Pancreas (tissue), 10 donors: ENCODE measurements at regions not wholly inside any gene's neighbourhood (a gene's known extent, or its start where the extent isn't known, plus 50 kb on each side); places are given as distances from the start of the nearest gene placed in this dataset.

ENCODE experiments used
- ATAC-seq, 4 donors: fragments of 200-7000 bp; cut with Tn5 transposase; one replicate each; pipeline versions ENCODE4 v1.8.0 to v1.9.1; 2020; ENCODE audit warnings: mild to moderate bottlenecking in 4 of 4, moderate library complexity in 4 of 4
- DNase-seq, 6 donors: peaks; one replicate each; pipeline ENCODE4 v3.0.0-alpha.2; 2020
- FAIRE-seq: peaks from 2 replicates; lab custom pipeline; 2012; peaks lifted over from hg19 to GRCh38; lab: Jason Lieb, UNC
- H3K27ac ChIP-seq, 4 donors: fragments of 200-600 bp; sonication (generic); 1 replicate in 3 of 4; 2 replicates in 1 of 4; pipeline versions ENCODE4 v1.5.0 to v1.8.0; 2020
- H3K27me3 ChIP-seq, 4 donors: fragments of 200-600 bp; one replicate each; pipeline ENCODE4 v1.8.0; 2021
- H3K36me3 ChIP-seq, 3 donors: fragments of 200-600 bp; sonication (generic) in 1 of 3; one replicate each; pipeline versions ENCODE4 v1.5.0 to v1.8.0; 2020 to 2021
- H3K4me1 ChIP-seq, 3 donors: fragments of 200-600 bp; one replicate each; pipeline ENCODE4 v1.8.0; 2021
- H3K4me3 ChIP-seq, 4 donors: fragments of 200-600 bp; sonication (generic) in 2 of 4; one replicate each; pipeline versions ENCODE4 v1.5.0 to v1.8.0; 2020 to 2021
- H3K9me3 ChIP-seq, 4 donors: fragments of 200-600 bp; one replicate each; pipeline ENCODE4 v1.8.0; 2021
- WGBS, 2 donors: extraction: QIAGEN DNeasy Blood & Tissue Kit; methylation state at CpG; one replicate each; pipeline ENCODE4 v1.1.7; 2013; 5-methylcytosine and 5-hydroxymethylcytosine counted together
- intact Hi-C, 3 donors: fragments of 100-400 bp; cut with DNase I; formaldehyde crosslinking; loops; one replicate each; pipeline versions ENCODE4 v1.11.1 to v1.14.2; 2022
- TF ChIP-seq, protein P1 (sequence below), 4 donors: fragments of 200-600 bp; sonication (generic) in 3 of 4; IDR thresholded peaks; one replicate each; pipeline versions ENCODE4 v1.5.0 to v1.8.0; 2021; ENCODE audit warnings: antibody characterized with exemption in 4 of 4
- donor health status: healthy with polysubstance abuse.
- donor health status: DM: no; HTN: no; CAD: no; lungs with moderate emphysema.
- donor health status: DM: no; HTN: no; CAD: no.
- donor health status: control.
- donor health status: control.
- donor health status: Bipolar disorder and iron deficiency.
- donor health status: DM: yes; HTN: yes; CAD: no.
- donor health status: DM: no; HTN: no; CAD: no.
- donor health status: DM: no; HTN: no; CAD: no.
- donor health status: DM: yes; HTN: yes; CAD: no.

DNA sequence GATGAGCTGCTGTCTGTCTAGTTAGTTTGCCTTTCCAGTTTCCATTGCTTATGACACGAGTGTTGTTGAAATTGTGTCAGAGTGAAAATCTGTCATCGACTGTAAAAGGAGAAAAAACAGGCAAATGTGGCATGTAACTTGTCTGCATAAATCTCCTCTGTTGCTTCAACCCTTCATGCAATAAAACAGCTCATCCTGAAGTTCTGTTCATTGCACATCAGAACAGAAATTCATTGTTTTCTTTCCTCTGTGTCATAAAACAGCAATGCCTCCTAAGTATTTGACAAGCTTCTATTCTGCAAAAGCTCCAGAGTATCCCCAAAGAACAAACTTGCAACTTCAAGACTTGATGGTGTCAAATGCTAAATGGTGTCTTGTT, 432.1 kb downstream of the MEIS1 start:
- H3K4me1 ChIP-seq: peaks cover 0 to 5% (median 4%) of the 10 kb centered on the region in 3 donors
- no peak for FAIRE-seq

DNA sequence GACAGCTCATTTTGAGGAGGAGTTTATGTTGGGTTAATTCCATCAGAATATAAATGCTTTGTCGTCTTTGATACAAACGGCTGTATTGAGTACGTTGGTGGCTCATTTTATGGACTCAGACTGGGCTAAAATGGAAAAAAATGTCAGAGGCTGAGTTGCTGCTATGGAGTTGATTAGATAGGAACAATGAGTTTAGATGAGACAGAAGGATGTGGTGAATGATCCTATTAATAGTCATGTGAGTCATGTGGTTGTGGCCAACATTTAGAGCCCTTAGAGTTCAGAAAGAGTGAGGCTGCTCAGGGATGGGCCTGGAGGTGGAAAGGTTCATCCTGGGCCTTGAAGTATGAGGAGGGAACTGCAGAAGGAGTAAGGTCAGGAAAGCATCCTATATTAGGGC, 434.2 kb downstream of the MEIS1 start:
- TF ChIP-seq, protein P1, sequence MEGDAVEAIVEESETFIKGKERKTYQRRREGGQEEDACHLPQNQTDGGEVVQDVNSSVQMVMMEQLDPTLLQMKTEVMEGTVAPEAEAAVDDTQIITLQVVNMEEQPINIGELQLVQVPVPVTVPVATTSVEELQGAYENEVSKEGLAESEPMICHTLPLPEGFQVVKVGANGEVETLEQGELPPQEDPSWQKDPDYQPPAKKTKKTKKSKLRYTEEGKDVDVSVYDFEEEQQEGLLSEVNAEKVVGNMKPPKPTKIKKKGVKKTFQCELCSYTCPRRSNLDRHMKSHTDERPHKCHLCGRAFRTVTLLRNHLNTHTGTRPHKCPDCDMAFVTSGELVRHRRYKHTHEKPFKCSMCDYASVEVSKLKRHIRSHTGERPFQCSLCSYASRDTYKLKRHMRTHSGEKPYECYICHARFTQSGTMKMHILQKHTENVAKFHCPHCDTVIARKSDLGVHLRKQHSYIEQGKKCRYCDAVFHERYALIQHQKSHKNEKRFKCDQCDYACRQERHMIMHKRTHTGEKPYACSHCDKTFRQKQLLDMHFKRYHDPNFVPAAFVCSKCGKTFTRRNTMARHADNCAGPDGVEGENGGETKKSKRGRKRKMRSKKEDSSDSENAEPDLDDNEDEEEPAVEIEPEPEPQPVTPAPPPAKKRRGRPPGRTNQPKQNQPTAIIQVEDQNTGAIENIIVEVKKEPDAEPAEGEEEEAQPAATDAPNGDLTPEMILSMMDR (IDR thresholded peaks at IDR 0.05): no peak
- Histone ChIP-seq H3K4me1 (peaks cover 7 to 14% (median 7%) of the 10 kb centered on the region in 3 donors), H3K9me3 (no peaks in the 10 kb centered on the region), H3K4me3 (no peak overlapping the region), H3K27ac (no peak overlapping the region), H3K36me3 (no peaks in the 10 kb centered on the region), H3K27me3 (no peaks in the 10 kb centered on the region)
- intact Hi-C loops: no loop called here
- WGBS, 2 donors: 93 to 98% methylated on average over 3 of the region's 3 CpGs
- no peak for FAIRE-seq
- DNase-seq: no peak
- no peak for ATAC-seq

More for the DNA sequence above, 432.1 kb downstream of the MEIS1 start:
- WGBS, 2 donors: 77 to 85% methylated on average over 2 of the region's 2 CpGs
- Histone ChIP-seq H3K9me3 (no peaks in the 10 kb centered on the region), H3K27ac (no peak overlapping the region), H3K36me3 (no peaks in the 10 kb centered on the region), H3K27me3 (no peaks in the 10 kb centered on the region), H3K4me3 (no peak overlapping the region)
- intact Hi-C loops: no loop called here
- no peak for DNase-seq
- ATAC-seq: no peak
- TF ChIP-seq, protein P1 (IDR thresholded peaks at IDR 0.05): no peak

DNA sequence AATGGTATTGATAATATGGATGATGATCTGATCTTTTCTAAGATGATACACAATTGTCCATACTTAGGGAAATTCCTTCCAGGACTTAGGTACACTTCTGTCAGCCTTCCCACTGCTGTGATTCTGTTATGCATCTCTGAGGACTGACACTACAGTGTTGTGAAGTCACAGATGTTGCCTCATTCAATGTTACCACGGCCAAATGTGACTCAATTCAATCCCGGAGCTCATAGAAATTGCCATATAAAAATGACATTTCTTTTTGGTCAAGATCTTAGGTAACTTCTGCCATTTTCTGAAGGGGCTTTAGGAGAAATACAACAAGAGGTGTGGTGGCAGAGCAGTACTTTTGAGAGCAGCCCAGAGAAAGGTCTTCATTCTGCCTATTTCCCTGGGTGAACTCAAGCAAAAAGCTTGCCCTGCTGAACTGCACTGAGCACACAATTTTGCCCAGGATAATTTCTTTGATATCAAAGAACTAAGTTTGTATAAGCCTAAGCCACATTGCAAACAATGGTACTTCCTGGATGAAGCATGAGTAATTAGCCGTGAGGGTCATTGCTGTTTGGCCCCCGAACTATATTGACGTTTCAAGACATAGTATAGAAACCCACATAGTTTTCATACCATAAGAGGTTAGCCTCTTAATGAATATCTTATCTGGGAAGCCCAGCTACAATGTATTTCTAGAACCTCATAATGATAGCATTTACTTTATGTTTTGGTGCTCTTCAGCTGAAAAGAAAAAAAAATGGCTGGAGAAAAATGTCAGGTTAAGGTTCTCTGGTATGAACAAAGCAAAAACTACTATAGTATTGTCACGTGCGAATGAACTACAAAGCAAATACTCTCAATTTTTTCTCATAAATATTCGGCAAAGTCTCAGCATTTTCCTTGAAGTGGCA, 437.4 kb downstream of the MEIS1 start:
- H3K9me3 ChIP-seq: no peaks in the 10 kb centered on the region
- WGBS, 2 donors: 16 to 26% methylated on average over 8 of the region's 8 CpGs
- DNase-seq (no peak), ATAC-seq (peak; percentile 66 to 76 (median 68)), FAIRE-seq (no peak)
- no peaks in the 10 kb centered on the region for H3K36me3 ChIP-seq
- intact Hi-C loops: no loop called here
- H3K4me1 ChIP-seq: peaks cover 7 to 18% (median 14%) of the 10 kb centered on the region in 3 donors
- H3K27me3 ChIP-seq: no peaks in the 10 kb centered on the region
- TF ChIP-seq, protein P1 (IDR thresholded peaks at IDR 0.05): no peak
- peak overlapping the region; percentile 10 to 72 (median 51) for H3K27ac ChIP-seq
- peak overlapping the region in 2 of 4 donors; percentile 33 to 34 for H3K4me3 ChIP-seq

DNA sequence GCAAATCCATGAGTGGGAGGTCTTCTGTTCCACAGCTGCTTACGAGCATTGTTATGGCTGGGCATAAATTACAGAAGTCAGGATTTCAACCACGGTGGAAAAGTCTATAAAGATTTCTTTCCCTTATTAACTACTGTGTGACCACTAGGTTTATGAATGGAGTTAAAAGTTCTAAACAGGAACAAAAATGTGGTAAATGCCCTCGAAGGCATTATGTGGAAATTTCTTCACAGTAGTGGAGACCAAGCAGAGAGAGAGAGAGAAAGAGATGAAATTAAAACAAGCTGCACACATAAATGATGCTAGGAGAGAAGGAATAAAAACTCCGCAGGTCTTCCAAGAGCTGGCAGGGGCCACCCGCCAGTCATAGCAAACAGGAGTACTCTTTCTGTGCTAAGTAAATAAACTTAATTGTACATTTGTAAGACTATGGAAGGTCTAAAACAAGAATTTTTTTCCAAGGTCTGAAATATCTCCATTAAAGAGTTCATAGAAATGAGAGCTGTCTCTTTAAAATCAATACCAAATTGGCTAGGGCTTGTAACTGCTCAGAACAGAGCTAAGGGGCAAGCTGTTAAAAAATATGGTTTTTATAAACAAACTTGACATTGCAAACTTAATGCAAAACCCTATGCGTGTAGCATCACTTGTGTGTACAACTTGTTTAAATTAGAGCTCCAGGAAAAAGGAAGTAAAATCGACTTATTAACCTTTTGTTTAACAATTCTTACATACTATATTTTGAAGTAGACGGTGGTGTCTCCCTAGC, 438.2 kb downstream of the MEIS1 start:
- TF ChIP-seq, protein P1 (IDR thresholded peaks at IDR 0.05): no peak
- H3K27me3 ChIP-seq: no peaks in the 10 kb centered on the region
- no peaks in the 10 kb centered on the region for H3K36me3 ChIP-seq
- intact Hi-C loops: no loop called here
- DNase-seq (no peak), ATAC-seq (peak; percentile 74 to 83 (median 78)), FAIRE-seq (no peak)
- WGBS, 2 donors: 11 to 12% methylated on average over 8 of the region's 8 CpGs
- peak overlapping the region in 2 of 4 donors; percentile 33 to 34 for H3K4me3 ChIP-seq
- no peaks in the 10 kb centered on the region for H3K9me3 ChIP-seq
- peak overlapping the region; percentile 10 to 72 (median 51) for H3K27ac ChIP-seq
- H3K4me1 ChIP-seq: peaks cover 7 to 18% (median 14%) of the 10 kb centered on the region in 3 donors
